Hematopoietic multipotent progenitor cell (in vitro differentiated cells): ENCODE measurements at regions not wholly inside any gene's neighbourhood (a gene's known extent, or its start where the extent isn't known, plus 50 kb on each side); places are given as distances from the start of the nearest gene placed in this dataset.

Source experiments
- DNase-seq, 3 donors: peaks; one replicate each; pipeline ENCODE4 v3.0.0-alpha.2; 2011 to 2015; ENCODE audit warnings: low read depth in 2 of 3, low spot score in 2 of 3

DNA sequence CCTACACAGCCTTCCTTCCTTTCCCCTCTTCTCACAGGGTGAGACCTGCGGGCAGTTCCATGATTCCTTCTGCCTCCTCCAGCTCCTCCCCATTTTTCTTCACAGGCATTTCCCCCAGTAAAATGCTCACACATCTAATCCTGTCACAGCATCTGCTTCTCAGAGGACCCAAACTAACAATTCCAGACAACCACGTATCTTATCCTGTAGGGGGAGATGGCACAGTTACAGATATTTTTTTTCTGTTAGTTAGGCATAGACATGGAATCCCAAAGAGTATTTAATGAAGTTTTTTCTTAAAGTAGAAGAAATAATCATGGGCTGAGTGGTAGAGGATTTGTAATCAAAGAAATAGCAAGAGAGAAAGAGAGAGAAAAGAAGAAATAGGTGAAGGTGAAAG is 373.1 kb upstream of the ADAMTS9 start:
- no peak for DNase-seq

DNA sequence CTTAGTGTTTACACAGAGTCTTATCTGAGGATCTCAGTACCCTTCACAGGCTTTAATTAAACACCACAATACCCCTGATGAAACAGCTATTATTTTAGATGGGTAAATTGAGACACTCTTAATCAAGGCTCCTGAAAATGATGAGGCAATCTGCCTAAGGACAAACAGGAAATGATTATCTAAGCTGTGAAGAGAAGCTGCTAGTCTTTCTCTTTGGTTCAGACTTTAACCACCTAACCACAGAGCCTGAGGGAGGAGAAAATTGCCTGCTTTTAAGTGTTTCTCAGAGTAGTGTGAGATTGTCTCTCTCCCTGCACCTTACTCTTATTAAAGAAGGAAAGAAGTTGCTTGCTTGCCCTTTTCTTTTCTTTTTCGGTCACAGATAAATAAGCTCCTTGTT is 364.3 kb upstream of the ADAMTS9 start:
- no peak for DNase-seq

DNA sequence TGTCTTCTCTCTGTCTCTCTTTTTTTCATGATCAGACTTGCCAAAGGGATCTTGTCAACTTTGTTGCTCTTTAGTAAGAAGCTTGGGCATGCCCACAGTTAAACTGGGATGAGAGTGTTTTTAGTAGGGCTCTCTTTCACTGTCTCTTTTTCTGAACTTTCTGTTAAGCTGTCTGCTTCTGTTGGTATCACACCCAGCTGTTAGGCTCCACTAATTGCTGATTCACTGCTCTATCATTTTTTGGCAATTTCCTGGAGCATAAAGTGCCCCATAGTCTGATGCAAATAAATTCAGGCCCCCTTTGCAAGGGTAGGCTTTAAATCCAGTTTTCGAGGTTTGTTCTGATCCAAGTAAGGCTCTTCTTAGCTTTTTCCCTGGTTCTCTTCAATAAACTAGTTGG is 360.4 kb upstream of the ADAMTS9 start:
- DNase-seq = no peak

DNA sequence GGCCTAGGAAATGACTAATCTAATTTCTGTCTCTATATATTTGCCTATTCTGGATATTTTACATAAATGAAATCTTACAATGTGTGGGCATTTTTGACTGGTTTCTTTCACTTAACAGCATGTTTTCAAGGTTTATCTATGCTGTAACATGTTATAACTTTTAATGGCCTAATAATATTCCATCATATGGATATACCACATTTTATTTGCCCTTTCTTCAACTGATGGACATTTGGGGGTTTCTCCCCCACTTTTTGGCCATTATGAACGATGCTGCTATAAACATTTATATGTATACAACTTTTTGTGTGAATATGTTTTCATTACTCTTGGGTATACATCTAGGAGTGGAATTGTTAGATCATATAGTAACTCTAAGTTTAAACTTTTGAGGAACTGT is 357.3 kb upstream of the ADAMTS9 start:
- DNase-seq = no peak

DNA sequence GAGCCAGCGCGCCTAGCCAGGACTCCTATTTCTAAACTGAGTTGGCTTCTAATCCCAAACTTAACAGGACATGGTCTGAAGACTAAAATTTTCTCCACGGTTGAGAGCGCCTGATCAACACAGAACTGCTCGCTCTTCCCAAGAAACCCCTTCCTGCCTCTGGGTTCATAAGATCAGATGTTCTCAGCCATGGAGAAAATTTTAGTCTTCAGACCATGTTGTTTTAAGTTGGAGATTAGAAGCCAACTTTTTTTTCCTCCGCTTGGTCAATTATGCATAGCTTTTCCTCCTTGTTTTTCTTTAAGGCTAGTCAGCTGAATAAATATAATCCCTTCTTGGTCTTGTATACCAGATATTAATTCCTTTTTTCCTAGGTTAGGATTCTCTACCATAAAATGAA is 356.6 kb upstream of the ADAMTS9 start:
- DNase-seq = no peak

DNA sequence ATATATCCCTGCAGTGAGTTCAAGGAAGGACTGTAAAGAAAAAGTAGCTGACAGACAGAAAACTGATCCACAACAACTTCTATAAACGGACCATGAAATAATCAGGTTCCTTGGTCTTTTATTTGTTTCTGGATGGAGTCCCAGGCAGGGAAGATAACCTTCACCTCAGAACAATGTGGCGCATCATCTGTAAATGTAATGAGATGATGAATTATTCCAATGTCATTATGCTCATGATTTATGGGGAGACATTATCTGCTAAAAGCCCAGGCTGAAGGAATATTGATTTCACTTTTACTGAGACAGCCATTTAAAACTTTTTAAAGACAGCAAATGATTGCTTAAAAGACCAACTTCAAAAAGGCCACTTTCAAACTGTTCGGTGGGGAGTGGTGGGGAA is 354.9 kb upstream of the ADAMTS9 start:
- DNase-seq = no peak

DNA sequence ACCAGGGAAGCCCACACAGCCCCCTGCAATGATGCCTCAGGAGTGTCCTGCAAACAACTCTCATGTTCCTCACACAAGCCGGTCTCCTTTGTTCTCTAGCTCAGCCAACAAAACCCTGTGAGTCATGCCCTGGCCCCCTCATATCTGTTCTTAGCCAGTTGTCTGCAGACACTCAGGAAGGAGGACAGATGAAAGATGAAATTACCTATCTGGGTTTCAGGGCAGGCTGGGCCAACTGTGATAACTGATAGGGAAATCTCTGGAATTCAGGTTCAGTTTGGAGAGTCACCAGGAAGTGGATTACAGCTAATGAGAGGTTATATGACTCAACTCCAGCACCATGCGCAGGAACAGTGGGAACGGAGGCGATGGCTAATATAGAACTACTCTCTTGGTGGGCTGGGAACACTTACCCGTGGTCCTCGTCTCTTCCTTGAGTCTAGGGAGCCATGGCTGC is 352.0 kb upstream of the ADAMTS9 start:
- DNase-seq = no peak

DNA sequence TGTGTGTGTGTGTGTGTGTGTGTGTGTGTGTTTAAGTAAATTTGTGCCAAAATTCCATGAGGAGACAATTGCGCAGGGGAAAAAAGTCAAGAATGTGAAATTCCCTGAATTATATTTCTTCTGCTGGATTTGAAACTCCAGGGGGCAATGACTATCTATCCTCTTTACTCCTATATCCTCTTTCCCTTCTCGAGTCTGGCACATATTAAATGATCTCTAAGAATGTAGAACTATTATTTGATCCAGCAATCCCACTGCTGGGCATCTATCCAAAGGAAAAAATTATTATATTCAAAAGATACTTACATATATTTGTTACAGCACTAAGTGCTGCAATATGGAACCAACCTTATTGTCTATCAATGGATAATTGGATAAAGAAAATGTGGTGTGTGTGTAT is 350.1 kb upstream of the ADAMTS9 start:
- no peak for DNase-seq

DNA sequence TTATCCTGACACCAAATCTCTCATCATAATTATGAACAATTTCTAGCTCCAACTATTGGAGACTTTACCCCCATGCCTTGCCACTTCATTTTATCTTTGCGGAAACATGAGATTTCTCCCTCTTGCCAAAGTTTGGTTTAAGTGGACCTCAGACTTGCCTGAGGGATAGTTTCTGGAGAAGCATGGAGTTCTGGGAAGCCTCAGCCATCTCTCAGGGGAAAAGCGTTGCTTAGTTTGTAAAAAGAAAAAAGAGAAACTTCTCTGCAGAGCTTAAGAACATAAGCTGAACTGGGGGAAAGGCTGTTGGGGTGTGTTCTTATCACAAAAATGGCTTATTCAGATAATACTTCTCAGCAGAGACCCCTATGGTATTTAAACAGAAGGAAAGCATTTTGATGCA is 347.4 kb upstream of the ADAMTS9 start:
- no peak for DNase-seq

DNA sequence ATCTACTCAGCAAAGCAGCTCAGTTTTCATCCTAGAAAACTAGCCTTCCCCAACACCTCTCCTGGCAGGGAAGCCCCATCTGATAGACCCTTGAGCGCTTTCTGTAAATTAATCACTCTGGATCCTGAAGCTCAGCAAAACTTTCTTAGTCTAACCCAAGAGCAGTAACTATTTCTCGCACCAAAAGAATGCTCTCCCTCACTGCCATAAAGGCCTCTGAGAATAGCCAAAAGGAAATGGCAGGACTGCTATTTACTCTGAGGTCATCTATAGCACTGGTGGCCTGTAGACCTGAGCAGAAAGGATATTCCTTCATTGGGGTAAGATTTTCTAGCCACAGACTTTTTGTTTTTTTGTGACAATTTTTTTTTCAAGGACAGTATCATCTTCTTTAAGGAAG is 345.8 kb upstream of the ADAMTS9 start:
- no peak for DNase-seq

DNA sequence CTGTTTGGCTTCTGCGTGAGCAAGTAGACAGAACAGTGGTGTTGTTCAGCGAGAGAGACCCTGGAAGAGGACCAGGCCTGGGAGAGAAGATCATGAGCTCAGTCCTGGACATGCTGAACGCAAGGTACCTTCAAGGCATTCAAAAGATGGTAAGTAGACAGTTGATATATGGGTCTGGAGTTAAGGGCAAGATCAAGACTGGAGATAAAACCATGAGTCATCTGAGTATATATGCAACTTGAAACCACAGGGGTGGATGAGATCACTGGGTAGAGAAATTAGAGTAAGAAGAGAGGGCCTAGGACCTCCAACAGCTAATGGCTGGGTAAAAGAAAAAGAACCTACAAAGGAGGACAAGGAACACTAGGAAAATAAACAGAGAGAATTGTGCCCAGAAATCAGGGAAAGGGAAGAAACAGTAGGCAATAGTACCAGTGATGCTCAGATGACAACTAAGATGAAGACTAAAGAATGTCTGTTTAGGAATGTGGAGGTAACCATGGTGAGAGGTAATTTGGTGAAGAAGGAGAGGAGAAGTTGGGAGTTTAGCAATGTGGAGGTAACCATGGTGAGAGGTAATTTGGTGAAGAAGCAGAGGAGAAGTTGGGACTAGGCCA is 343.2 kb upstream of the ADAMTS9 start:
- DNase-seq = peak in 2 of 3 donors; percentile 9 to 48

DNA sequence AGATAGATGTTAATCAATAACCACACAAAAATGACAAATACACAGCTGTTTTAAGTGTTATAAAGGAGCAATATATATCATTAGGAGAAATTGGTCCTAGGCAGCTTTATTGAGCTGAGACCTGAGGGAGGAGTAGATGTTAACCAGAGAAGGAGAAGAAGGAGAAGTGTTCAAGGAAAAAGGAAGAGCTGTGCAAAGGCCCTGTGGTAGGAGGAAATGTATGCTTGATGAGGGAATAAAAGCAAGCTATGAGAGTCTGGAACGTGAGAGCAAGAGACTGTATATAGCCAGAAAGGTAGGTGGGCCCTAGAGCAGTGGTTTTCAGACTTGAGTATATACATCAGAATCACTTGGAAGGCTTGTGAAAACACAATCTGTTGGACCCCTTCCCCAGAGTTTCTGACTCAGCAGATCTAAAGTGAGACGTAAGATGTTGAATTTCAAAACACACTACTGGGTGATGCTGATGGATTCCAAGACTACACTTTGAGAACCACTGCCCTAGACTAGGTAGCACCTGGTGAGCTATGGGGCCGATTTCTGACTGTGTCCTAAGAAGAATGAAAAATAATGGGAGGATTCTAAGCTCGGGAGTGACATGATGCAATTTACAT is 342.3 kb upstream of the ADAMTS9 start:
- no peak for DNase-seq

DNA sequence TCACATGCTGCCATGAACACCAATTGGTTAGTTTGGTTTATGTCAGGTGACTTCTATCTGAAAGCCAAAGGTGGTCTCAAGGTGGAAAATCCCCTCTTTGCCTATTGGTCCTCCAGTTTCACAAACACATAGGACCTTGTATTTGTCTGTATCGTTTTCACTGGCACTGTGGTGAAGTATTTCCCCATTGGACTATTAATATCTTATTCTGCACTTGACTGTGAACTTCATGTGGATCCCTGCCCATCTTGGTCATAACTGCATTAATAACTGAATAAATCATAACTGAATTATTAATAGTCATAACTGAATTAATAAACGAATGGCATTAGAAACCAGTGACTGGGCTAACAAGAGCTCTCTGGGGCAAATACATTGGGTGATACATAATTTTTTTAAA is 341.3 kb upstream of the ADAMTS9 start:
- no peak for DNase-seq

DNA sequence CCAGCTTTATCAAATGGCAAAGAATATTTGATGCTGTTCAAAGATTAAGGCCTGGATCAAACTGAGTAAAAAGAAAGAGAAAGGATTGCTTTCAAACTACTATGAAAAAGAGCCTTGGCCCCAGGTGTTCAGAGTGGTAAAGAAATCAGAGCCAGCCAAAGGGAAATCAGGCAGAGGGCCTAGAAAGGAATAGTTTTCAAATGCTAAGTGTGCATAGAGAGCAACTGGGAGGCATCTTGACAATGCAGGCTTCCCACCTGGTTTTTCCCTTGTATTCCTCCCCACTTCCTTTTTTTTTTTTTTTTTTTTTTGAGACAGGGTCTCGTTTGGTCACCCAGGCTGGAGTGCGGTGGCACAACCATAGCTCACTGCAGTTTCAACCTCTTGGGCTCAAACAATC is 340.2 kb upstream of the ADAMTS9 start:
- DNase-seq = no peak

DNA sequence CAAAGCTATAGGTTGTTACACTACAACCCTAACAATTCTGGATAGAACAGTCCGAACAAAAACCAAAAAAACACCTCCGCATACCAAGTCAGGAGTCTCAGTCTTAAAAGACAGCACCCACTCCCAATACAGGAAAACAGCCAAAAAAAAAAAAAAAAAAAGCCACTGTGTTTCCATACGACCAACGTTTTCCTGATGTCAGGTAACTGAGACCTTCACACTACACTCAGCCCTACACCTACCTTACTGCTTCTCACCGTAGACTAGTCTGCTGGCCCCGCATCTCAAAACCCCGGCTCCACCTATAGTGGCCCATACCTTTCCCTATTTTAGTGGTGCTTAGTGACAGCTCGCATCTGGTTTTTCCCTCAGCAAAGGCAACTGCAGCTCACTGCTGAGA is 339.5 kb upstream of the ADAMTS9 start:
- DNase-seq = no peak

DNA sequence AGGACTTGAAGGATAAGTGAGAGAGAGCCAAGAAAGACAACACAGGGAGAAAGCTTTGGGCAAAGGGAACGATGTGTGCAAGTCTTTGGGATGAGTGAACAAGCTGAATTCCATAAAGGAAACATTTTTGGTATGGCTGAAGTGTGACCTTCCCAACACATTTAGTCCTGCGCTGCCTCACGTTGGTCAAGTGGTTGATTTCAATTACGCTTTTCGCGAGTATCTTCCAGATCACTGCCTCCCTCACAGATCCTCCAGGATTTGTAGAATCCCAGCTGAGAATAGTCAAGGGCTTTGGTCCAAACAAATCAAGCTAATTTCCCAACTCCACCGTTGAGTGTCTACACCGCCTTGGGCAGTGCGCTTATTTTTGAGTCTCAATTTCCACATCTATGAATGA is 338.4 kb upstream of the ADAMTS9 start:
- no peak for DNase-seq

DNA sequence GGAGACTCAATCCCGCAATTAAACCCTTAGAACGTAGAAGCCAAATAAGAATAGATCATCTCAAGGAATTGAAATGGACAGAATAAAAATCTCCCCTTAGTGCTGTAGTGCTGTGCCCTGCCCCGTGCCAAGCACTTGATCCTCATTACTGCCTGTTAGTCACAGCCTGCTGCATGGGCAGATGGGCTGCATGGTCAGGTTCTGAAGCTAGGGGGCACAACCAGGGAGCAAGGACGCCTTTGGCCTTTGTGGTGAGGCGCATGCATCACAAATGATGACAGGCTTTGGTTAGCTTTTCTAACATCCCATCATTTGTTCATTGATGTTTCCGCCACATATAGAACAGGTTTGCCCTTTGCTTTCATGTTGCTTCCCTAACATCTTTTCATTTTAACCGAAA is 336.3 kb upstream of the ADAMTS9 start:
- DNase-seq = no peak

DNA sequence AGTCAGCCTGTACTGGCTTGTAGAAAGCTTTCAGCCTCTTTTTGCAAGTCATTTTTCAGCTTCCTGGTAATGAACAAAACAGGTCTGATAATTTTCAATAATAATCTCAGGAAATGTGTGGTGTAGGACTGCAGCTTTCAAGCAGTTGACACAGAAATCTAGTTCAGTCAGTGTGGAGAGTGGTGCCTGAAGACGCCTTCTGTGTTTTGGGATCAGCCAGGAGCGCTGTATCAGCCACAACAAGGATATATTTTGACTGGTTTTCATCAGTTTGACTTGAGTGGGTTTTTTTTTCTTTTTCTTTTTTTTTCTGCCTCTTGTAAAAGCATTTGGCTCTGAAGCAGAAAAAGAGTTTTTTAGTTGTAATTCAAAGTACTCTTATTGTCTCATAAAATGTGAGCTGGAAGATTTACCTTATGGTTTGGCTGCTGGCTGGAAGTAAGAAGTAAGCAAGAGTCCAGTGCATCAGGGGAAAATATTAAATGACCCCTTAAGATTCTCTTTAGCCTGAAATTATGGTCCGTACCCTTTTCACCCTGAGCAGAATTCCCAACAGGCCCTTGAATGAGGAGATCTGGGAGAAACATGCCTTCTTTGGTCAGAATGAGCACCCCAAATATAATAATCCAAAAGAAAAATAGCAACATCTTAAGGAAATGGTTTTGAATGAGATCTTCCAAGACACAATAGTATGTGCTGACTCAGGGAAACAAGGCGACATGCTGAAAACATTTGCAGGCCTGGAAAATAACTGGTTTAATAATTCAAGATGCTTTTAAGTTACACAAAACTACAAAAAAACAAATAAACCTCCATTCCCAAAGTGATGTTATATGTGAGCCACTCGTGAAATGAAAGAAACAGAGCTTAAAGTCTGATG is 332.7 kb upstream of the ADAMTS9 start:
- DNase-seq = peak in 1 of 3 donors; percentile 48

DNA sequence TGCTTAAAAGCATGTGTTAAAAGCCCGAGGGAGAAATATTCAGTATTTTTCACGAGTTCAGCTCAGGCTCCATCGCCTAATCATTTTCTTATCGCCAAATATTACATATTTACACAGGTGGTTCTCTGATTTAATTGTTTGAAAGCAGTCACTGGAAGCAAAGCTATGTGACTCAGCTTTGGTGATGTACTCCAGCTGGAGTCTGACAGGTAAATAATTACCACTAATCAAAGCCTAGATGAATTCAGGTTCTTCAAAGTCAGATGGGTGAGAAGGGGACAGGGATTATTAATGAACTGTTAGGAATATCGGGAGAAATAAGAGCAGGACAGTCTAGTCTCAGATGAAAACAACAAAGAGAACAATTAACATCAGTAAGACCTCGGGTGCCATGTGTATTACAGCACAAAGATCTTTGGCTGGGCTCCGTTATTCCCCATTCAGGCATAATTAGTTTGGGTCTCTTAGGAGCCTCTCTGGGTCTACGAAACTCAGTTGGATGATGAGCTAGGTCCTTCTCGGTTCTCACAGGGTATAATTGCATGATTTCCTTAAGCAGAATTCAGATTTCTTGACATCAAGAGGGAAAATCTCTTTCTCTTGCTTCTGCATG is 331.7 kb upstream of the ADAMTS9 start:
- no peak for DNase-seq

DNA sequence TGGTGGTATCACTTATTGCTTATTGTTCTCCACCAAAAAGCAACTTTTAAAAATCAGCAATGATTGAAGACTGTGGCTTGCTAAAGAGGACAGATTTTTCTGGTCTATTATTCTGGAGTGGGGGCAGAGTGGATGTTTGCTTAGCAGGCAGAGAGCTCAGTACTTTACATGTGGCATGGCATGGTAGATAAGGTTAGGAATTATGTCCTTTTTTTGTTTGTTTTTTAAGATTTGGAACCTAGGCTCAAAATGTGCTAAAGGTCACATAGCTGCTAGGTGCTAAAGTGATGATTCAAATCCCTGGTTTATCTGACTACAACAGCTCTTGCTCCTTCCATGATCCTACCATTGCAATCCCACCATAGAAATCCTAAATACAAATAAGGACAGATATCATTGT is 331.0 kb upstream of the ADAMTS9 start:
- no peak for DNase-seq

DNA sequence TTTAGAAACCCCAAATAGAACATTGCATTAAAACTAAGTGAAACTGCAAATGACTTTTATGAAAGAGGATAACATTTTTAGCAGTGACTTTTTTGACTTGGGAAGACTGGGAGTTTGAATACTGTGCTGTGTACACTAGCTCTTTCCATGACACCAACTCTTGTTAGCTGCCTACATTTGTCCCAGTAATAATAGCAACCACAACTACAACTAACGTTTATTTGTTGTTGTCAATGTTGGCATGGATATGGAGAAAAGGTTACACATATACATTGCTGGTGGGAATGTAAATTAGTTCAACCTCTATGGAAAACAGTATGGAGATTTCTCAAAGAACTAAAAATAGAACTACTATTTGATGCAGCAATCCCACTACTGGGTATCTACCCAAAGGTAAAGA is 329.6 kb upstream of the ADAMTS9 start:
- DNase-seq = no peak

DNA sequence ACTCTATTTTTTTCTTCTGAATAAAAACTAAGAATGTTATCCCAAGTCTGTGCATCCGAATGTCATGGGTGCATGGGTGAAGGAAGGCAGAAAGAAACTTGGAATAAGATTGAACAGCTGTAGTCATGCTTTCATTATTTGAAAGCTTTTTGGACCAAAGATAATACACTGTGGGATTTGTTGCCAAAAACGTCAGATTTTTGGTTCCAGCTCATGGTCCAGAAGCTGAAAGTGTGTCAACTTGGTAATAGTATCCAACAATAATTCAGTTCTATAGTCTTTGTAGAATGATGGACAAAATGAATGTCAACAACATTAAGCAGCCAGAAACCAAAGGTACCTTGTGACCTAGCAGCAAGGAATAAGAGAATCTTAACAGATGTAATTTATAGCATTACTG is 327.9 kb upstream of the ADAMTS9 start:
- DNase-seq = no peak
